MM.1S (cell line): ENCODE measurements at regions not wholly inside any gene's neighbourhood (a gene's known extent, or its start where the extent isn't known, plus 50 kb on each side); places are given as distances from the start of the nearest gene placed in this dataset.

Source experiments
- DNase-seq: peaks from one replicate; pipeline ENCODE4 v3.0.0-alpha.2; 2015
- H2AFZ ChIP-seq: fragments of 300-600 bp; sonication (generic); 2 replicates; pipeline ENCODE4 v1.6.0; 2016; ENCODE audit warnings: antibody characterized with exemption, low read length
- H3F3A ChIP-seq: fragments of 300-600 bp; sonication (generic); 2 replicates; pipeline ENCODE4 v1.6.1; 2016; ENCODE audit warnings: mild to moderate bottlenecking, antibody characterized with exemption, low read length, moderate library complexity, mixed read lengths; ENCODE audit not compliant: insufficient read depth
- H3K27ac ChIP-seq: fragments of 300-600 bp; sonication (generic); 2 replicates; pipeline ENCODE4 v1.5.1; 2016; ENCODE audit warnings: mild to moderate bottlenecking, low read length
- H3K27me3 ChIP-seq: fragments of 300-600 bp; sonication (generic); replicated peaks from 2 replicates; pipeline ENCODE4 v1.6.0; 2016; ENCODE audit warnings: low read length; ENCODE audit not compliant: insufficient read depth
- H3K36me3 ChIP-seq: fragments of 300-600 bp; sonication (generic); replicated peaks from 2 replicates; pipeline ENCODE4 v1.6.1; 2016; ENCODE audit warnings: mild to moderate bottlenecking, low read length, mixed read lengths; ENCODE audit not compliant: insufficient read depth
- H3K4me1 ChIP-seq: fragments of 300-600 bp; sonication (generic); 2 replicates; pipeline ENCODE4 v1.6.1; 2016; ENCODE audit warnings: low read length, mixed read lengths
- H3K4me2 ChIP-seq: fragments of 300-600 bp; sonication (generic); 2 replicates; pipeline ENCODE4 v1.6.0; 2016; ENCODE audit warnings: low read depth, low read length
- H3K4me3 ChIP-seq: fragments of 300-600 bp; sonication (generic); 2 replicates; pipeline ENCODE4 v1.5.1; 2016; ENCODE audit warnings: low read length, mixed read lengths
- H3K79me2 ChIP-seq: fragments of 300-600 bp; sonication (generic); 2 replicates; pipeline ENCODE4 v1.6.1; 2016; ENCODE audit warnings: mixed run types, low read length, mixed read lengths
- H3K9ac ChIP-seq: fragments of 300-600 bp; sonication (generic); 2 replicates; pipeline ENCODE4 v1.6.1; 2016; ENCODE audit warnings: low read length, mixed read lengths
- H3K9me2 ChIP-seq: fragments of 300-600 bp; sonication (generic); replicated peaks from 2 replicates; pipeline ENCODE4 v1.6.1; 2016; ENCODE audit warnings: mild to moderate bottlenecking, low read length, mixed read lengths; ENCODE audit not compliant: insufficient read depth
- H3K9me3 ChIP-seq: fragments of 300-600 bp; sonication (generic); replicated peaks from 2 replicates; pipeline ENCODE4 v1.6.1; 2016; ENCODE audit warnings: mild to moderate bottlenecking, low read length, mixed read lengths; ENCODE audit not compliant: insufficient read depth
- H4K20me1 ChIP-seq: fragments of 300-600 bp; sonication (generic); 2 replicates; pipeline ENCODE4 v1.6.1; 2016; ENCODE audit warnings: mild to moderate bottlenecking, low read length, moderate library complexity, mixed read lengths; ENCODE audit not compliant: insufficient read depth
- CTCF ChIP-seq: fragments of 300-600 bp; sonication (generic); IDR thresholded peaks from 2 replicates; pipeline ENCODE4 v1.5.1; 2016; ENCODE audit warnings: antibody characterized with exemption, low read length, mixed read lengths
- EZH2 ChIP-seq: fragments of 300-600 bp; sonication (generic); optimal IDR thresholded peaks from 2 replicates; pipeline ENCODE3; 2017; ENCODE audit warnings: low read depth, mild to moderate bottlenecking, antibody characterized with exemption, low read length, mixed read lengths
- EZH2phosphoT487 ChIP-seq: fragments of 300-600 bp; sonication (generic); IDR thresholded peaks from 2 replicates; pipeline ENCODE4 v1.6.1; 2018; ENCODE audit warnings: antibody characterized with exemption, low read length

- no peak for DNase-seq
- no peaks in the 10 kb centered on the region for H3K4me1 ChIP-seq
- H3K9me2 ChIP-seq, result no peaks in the 10 kb centered on the region
- H3K79me2 ChIP-seq, result no peaks in the 10 kb centered on the region
- no peaks in the 10 kb centered on the region for H3K9me3 ChIP-seq
- no peak overlapping the region for H2AFZ ChIP-seq
- H3K9ac ChIP-seq, result no peak overlapping the region
- no peaks in the 10 kb centered on the region for H3F3A ChIP-seq
- no peak overlapping the region for H3K4me3 ChIP-seq
- H3K4me2 ChIP-seq, result no peak overlapping the region
- TF ChIP-seq EZH2 (no peak), CTCF (no peak), EZH2phosphoT487 (no peak)
- H3K27ac ChIP-seq, result no peak overlapping the region
- H4K20me1 ChIP-seq, result no peaks in the 10 kb centered on the region
- H3K36me3 ChIP-seq, result no peaks in the 10 kb centered on the region
- H3K27me3 ChIP-seq, result no peaks in the 10 kb centered on the region
Observed at GRCh38 chr4:96194993-96195392, 355.1 kb downstream of the PDHA2 start.

- Histone ChIP-seq H3K9me2 (no peaks in the 10 kb centered on the region), H3K27ac (no peak overlapping the region), H3K79me2 (no peaks in the 10 kb centered on the region), H3K27me3 (no peaks in the 10 kb centered on the region), H3F3A (no peaks in the 10 kb centered on the region), H3K9ac (no peak overlapping the region), H2AFZ (no peak overlapping the region), H3K4me2 (no peak overlapping the region), H3K4me3 (no peak overlapping the region), H4K20me1 (no peaks in the 10 kb centered on the region), H3K9me3 (no peaks in the 10 kb centered on the region), H3K4me1 (no peaks in the 10 kb centered on the region), H3K36me3 (no peaks in the 10 kb centered on the region)
- TF ChIP-seq EZH2, result no peak
- no peak for TF ChIP-seq EZH2phosphoT487
- TF ChIP-seq CTCF, result no peak
- DNase-seq, result no peak
Observed at GRCh38 chr4:96205143-96205936, 365.4 kb downstream of the PDHA2 start.

- no peak for DNase-seq
- H3K9ac ChIP-seq, result no peak overlapping the region
Observed at GRCh38 chr4:96227515-96227914, 387.6 kb downstream of the PDHA2 start.

More at GRCh38 chr4:96227515-96227914, 387.6 kb downstream of the PDHA2 start:
- Histone ChIP-seq H4K20me1 (no peaks in the 10 kb centered on the region), H3K79me2 (no peaks in the 10 kb centered on the region), H3K4me2 (no peak overlapping the region), H3F3A (no peaks in the 10 kb centered on the region), H3K9me3 (no peaks in the 10 kb centered on the region), H3K36me3 (no peaks in the 10 kb centered on the region), H3K4me3 (no peak overlapping the region), H3K27me3 (no peaks in the 10 kb centered on the region), H3K27ac (no peak overlapping the region), H2AFZ (no peak overlapping the region), H3K4me1 (no peaks in the 10 kb centered on the region), H3K9me2 (no peaks in the 10 kb centered on the region)
- no peak for TF ChIP-seq CTCF
- TF ChIP-seq EZH2phosphoT487, result no peak
- TF ChIP-seq EZH2, result no peak
